DND-41 (cell line): ENCODE measurements at regions not wholly inside any gene's neighbourhood (a gene's known extent, or its start where the extent isn't known, plus 50 kb on each side); places are given as distances from the start of the nearest gene placed in this dataset.

Experiments used
- CTCF ChIP-seq: IDR thresholded peaks from 2 replicates; pipeline ENCODE4 v1.5.1; 2012; ENCODE audit warnings: borderline replicate concordance, low read length, moderate library complexity, mild to moderate bottlenecking; ENCODE audit not compliant: poor library complexity, severe bottlenecking; ENCODE audit errors: extremely low read depth
- EZH2 ChIP-seq: IDR thresholded peaks from 3 replicates; pipeline ENCODE4 v1.6.1; 2012; ENCODE audit warnings: borderline replicate concordance, low read depth, mild to moderate bottlenecking, moderate library complexity, low read length, inconsistent platforms; ENCODE audit not compliant: severe bottlenecking

- TF ChIP-seq CTCF (no peak), EZH2 (no peak)
Measured at GRCh38 chrX:13876652-13877051, 59.8 kb upstream of the GPM6B start.
